ENCODE measurements at regions not wholly inside any gene's neighbourhood (a gene's known extent, or its start where the extent isn't known, plus 50 kb on each side); places are given as distances from the start of the nearest gene placed in this dataset.

DNA sequence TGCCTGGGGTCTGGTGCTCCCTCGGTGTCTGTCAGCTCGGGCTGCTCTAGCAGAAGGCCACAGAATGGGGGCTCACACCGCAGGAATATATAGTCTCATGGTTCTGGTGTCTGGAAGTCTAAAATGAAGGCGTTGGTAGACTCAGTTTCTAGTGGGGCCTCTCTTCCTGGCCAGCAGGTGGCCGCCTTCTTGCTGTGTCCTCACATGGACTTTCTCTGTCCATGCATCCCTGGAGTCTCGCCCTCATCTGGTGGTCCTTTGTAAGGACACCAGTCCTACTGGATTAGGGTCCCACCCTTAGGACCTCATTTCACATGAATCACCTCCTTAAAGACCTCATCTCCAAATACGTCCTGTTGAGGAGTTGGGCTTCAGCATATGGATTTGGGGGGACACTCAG lies 65.7 kb downstream of the RRM2 start:
- TF ChIP-seq POLR2AphosphoS5 (IDR thresholded peaks at IDR 0.05; ENCODE audit: insufficient read depth, low read depth, low read length) (no peak), POLR2A (IDR thresholded peaks at IDR 0.05; ENCODE audit: low read depth, low read length) (no peak), GATA2 (IDR thresholded peaks at IDR 0.05; ENCODE audit: insufficient read depth, insufficient read length, low read depth, low read length) (no peak), JUN (IDR thresholded peaks at IDR 0.05; ENCODE audit: borderline replicate concordance, insufficient read depth, insufficient read length, low read depth) (no peak)
- TF ChIP-seq, protein P1, sequence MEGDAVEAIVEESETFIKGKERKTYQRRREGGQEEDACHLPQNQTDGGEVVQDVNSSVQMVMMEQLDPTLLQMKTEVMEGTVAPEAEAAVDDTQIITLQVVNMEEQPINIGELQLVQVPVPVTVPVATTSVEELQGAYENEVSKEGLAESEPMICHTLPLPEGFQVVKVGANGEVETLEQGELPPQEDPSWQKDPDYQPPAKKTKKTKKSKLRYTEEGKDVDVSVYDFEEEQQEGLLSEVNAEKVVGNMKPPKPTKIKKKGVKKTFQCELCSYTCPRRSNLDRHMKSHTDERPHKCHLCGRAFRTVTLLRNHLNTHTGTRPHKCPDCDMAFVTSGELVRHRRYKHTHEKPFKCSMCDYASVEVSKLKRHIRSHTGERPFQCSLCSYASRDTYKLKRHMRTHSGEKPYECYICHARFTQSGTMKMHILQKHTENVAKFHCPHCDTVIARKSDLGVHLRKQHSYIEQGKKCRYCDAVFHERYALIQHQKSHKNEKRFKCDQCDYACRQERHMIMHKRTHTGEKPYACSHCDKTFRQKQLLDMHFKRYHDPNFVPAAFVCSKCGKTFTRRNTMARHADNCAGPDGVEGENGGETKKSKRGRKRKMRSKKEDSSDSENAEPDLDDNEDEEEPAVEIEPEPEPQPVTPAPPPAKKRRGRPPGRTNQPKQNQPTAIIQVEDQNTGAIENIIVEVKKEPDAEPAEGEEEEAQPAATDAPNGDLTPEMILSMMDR (IDR thresholded peaks at IDR 0.05; ENCODE audit: extremely low read depth in 1 of 2, insufficient read depth in 1 of 2, low read depth in 1 of 2, low read length in 2 of 2), result peak; percentile 52 to 66
- TF ChIP-seq, protein P2, sequence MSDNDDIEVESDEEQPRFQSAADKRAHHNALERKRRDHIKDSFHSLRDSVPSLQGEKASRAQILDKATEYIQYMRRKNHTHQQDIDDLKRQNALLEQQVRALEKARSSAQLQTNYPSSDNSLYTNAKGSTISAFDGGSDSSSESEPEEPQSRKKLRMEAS (IDR thresholded peaks at IDR 0.05; ENCODE audit: insufficient read depth, insufficient read length), result no peak

All from endothelial cell of umbilical vein (primary cell).